ENCODE measurements at regions not wholly inside any gene's neighbourhood (a gene's known extent, or its start where the extent isn't known, plus 50 kb on each side); places are given as distances from the start of the nearest gene placed in this dataset.

GRCh38 chr9:135299239-135299590 lies 180.4 kb upstream of the PPP1R26 start:
- ATAC-seq = no peak
- TF ChIP-seq ZNF70 (CRISPR knock-in tag; IDR thresholded peaks at IDR 0.05) (no peak), POU6F1 (CRISPR knock-in tag; IDR thresholded peaks at IDR 0.05; ENCODE audit: borderline replicate concordance, low read depth) (no peak), RARB (CRISPR knock-in tag; IDR thresholded peaks at IDR 0.05) (no peak), ZFP30 (CRISPR knock-in tag; IDR thresholded peaks at IDR 0.05) (no peak), ZNF8 (CRISPR knock-in tag; IDR thresholded peaks at IDR 0.05) (no peak), OSR1 (CRISPR knock-in tag; IDR thresholded peaks at IDR 0.05) (no peak), ZFP3 (CRISPR knock-in tag; IDR thresholded peaks at IDR 0.05) (no peak), ZNF565 (CRISPR knock-in tag; conservative IDR thresholded peaks at IDR 0.05; ENCODE audit: low read depth) (no peak), PPARA (CRISPR knock-in tag; IDR thresholded peaks at IDR 0.05; ENCODE audit: borderline replicate concordance) (no peak), ZC3H10 (CRISPR knock-in tag; IDR thresholded peaks at IDR 0.05) (no peak), SNAI2 (CRISPR knock-in tag; IDR thresholded peaks at IDR 0.05) (no peak), ESRRG (CRISPR knock-in tag; IDR thresholded peaks at IDR 0.05) (no peak), BACH2 (CRISPR knock-in tag; IDR thresholded peaks at IDR 0.05; ENCODE audit: borderline replicate concordance) (no peak), TCF4 (CRISPR knock-in tag; IDR thresholded peaks at IDR 0.05; ENCODE audit: borderline replicate concordance) (no peak), CSDC2 (CRISPR knock-in tag; IDR thresholded peaks at IDR 0.05) (no peak), ISL1 (CRISPR knock-in tag; IDR thresholded peaks at IDR 0.05) (no peak), CSRNP3 (CRISPR knock-in tag; IDR thresholded peaks at IDR 0.05) (no peak), TOX (CRISPR knock-in tag; IDR thresholded peaks at IDR 0.05; ENCODE audit: borderline replicate concordance) (no peak)
- TF ChIP-seq, protein P1, sequence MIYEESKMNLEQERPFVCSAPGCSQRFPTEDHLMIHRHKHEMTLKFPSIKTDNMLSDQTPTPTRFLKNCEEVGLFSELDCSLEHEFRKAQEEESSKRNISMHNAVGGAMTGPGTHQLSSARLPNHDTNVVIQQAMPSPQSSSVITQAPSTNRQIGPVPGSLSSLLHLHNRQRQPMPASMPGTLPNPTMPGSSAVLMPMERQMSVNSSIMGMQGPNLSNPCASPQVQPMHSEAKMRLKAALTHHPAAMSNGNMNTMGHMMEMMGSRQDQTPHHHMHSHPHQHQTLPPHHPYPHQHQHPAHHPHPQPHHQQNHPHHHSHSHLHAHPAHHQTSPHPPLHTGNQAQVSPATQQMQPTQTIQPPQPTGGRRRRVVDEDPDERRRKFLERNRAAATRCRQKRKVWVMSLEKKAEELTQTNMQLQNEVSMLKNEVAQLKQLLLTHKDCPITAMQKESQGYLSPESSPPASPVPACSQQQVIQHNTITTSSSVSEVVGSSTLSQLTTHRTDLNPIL (CRISPR knock-in tag; IDR thresholded peaks at IDR 0.05; ENCODE audit: low read depth) = no peak
- TF ChIP-seq, protein P2, sequence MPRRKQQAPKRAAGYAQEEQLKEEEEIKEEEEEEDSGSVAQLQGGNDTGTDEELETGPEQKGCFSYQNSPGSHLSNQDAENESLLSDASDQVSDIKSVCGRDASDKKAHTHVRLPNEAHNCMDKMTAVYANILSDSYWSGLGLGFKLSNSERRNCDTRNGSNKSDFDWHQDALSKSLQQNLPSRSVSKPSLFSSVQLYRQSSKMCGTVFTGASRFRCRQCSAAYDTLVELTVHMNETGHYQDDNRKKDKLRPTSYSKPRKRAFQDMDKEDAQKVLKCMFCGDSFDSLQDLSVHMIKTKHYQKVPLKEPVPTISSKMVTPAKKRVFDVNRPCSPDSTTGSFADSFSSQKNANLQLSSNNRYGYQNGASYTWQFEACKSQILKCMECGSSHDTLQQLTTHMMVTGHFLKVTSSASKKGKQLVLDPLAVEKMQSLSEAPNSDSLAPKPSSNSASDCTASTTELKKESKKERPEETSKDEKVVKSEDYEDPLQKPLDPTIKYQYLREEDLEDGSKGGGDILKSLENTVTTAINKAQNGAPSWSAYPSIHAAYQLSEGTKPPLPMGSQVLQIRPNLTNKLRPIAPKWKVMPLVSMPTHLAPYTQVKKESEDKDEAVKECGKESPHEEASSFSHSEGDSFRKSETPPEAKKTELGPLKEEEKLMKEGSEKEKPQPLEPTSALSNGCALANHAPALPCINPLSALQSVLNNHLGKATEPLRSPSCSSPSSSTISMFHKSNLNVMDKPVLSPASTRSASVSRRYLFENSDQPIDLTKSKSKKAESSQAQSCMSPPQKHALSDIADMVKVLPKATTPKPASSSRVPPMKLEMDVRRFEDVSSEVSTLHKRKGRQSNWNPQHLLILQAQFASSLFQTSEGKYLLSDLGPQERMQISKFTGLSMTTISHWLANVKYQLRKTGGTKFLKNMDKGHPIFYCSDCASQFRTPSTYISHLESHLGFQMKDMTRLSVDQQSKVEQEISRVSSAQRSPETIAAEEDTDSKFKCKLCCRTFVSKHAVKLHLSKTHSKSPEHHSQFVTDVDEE (CRISPR knock-in tag; IDR thresholded peaks at IDR 0.05) = no peak

GRCh38 chr9:135299651-135300345 lies 179.8 kb upstream of the PPP1R26 start:
- no peak for ATAC-seq
- TF ChIP-seq CSRNP3 (CRISPR knock-in tag; IDR thresholded peaks at IDR 0.05) = no peak
- TF ChIP-seq ISL1 (CRISPR knock-in tag; IDR thresholded peaks at IDR 0.05) = no peak
- no peak for TF ChIP-seq ZFP30 (CRISPR knock-in tag; IDR thresholded peaks at IDR 0.05)
- no peak for TF ChIP-seq ZNF70 (CRISPR knock-in tag; IDR thresholded peaks at IDR 0.05)
- no peak for TF ChIP-seq OSR1 (CRISPR knock-in tag; IDR thresholded peaks at IDR 0.05)
- TF ChIP-seq, protein P2 (CRISPR knock-in tag; IDR thresholded peaks at IDR 0.05) = no peak
- no peak for TF ChIP-seq ESRRG (CRISPR knock-in tag; IDR thresholded peaks at IDR 0.05)
- no peak for TF ChIP-seq POU6F1 (CRISPR knock-in tag; IDR thresholded peaks at IDR 0.05; ENCODE audit: borderline replicate concordance, low read depth)
- TF ChIP-seq CSDC2 (CRISPR knock-in tag; IDR thresholded peaks at IDR 0.05) = no peak
- no peak for TF ChIP-seq ZC3H10 (CRISPR knock-in tag; IDR thresholded peaks at IDR 0.05)
- TF ChIP-seq ZNF565 (CRISPR knock-in tag; conservative IDR thresholded peaks at IDR 0.05; ENCODE audit: low read depth) = no peak
- TF ChIP-seq RARB (CRISPR knock-in tag; IDR thresholded peaks at IDR 0.05) = no peak
- TF ChIP-seq PPARA (CRISPR knock-in tag; IDR thresholded peaks at IDR 0.05; ENCODE audit: borderline replicate concordance) = no peak
- no peak for TF ChIP-seq BACH2 (CRISPR knock-in tag; IDR thresholded peaks at IDR 0.05; ENCODE audit: borderline replicate concordance)
- TF ChIP-seq GLIS3 (CRISPR knock-in tag; IDR thresholded peaks at IDR 0.05) = no peak
- TF ChIP-seq ARNTL (CRISPR knock-in tag; IDR thresholded peaks at IDR 0.05; ENCODE audit: borderline replicate concordance, low read depth) = no peak

All from SK-N-SH treated with all-trans-retinoic acid at 6 μM for 48 hours (cell line).